Activated CD4-positive, alpha-beta T cell treated with anti-CD3 and anti-CD28 coated beads, Interleukin-2, amount 50 U/mL, for 4 hours (primary cell): ENCODE measurements at regions not wholly inside any gene's neighbourhood (a gene's known extent, or its start where the extent isn't known, plus 50 kb on each side); places are given as distances from the start of the nearest gene placed in this dataset.

Experiments
- DNase-seq, 2 experiments: peaks; one replicate each; pipeline ENCODE4 v3.0.0-alpha.2; 2020

- no peak for DNase-seq
Measured at GRCh38 chr9:118532592-118532991, 828.4 kb downstream of the TLR4 start.

GRCh38 chr9:118533101-118533500 is 828.9 kb downstream of the TLR4 start:
- no peak for DNase-seq

GRCh38 chr9:118533850-118534249 is 829.6 kb downstream of the TLR4 start:
- DNase-seq: no peak

DNA sequence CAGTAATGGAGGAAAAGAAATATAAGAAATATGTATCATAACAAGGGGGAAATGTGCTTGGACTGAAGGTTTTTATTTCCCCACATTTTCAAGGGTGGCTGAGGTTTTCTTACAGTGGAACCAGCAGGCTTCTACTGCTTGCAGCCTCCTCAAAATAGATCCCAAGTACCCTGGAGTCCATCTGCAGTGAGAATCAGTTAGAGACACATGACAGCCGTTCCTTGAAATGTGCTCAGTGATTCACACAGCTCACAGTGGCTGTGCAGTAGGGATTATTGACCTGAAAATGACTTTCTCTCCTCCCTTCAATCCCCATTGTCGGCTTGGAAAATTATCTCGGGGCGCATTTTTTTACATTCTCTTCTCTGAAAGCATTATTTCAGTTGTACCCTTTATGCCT is 832.0 kb downstream of the TLR4 start:
- DNase-seq: no peak

DNA sequence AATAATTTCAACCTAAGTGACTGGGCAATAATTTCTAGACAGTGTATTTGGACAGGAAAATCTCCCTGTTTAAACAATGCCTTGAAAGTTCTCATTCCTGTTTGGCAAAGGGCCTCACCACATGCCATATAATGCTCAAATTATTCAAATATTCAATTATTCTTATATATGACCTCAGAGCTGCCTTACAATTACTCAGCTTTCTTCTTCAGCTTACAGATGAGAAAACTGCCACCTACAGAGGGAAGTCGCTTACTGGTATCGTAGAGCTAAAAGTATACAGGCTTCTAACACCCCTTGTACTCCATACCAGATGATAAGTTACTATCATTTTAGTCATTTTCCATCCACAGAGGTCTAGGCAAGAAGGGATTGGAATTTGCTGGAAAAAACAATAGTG is 830.3 kb downstream of the BRINP1 start:
- no peak for DNase-seq

DNA sequence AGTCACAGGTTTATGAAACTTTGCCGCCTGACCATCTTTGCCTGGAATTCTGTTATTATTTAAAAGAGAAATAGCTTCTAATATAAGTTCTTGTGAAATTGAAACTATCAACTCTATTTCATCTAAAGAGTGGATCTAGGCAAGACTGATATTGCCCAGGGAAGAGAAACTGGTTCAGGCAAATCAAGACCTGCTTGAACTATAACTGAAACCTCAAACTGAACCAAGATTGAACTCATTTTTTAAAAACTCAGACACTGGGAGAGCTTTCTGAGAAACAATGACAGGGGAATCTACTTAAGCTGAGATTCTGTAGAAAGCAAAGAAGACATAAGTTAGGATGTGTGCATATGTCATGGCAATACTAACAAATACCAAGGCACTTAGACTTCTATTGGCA is 815.8 kb downstream of the BRINP1 start:
- DNase-seq: no peak

DNA sequence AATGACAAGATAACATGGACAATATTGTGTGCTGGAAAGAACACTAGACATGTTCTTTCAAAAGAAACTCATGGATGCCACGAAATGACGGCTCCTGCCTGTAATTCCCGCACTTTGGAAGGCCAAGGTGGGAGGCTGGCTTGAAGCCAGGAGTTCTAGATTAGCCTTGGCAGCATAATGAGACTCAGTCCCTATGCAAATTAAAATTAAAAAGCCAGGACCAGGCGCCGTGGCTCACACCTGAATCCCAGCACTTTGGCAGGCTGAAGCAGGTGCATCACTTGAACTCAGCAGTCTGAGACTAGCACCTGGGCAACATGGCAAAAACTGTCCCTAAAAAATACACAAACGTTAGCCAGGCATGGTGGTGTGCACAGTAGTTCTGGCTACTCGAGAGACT is 814.2 kb downstream of the BRINP1 start:
- no peak for DNase-seq

GRCh38 chr9:118558026-118558425 is 811.2 kb downstream of the BRINP1 start:
- DNase-seq: no peak

- DNase-seq: no peak
Measured at GRCh38 chr9:118558891-118559290, 810.3 kb downstream of the BRINP1 start.

DNA sequence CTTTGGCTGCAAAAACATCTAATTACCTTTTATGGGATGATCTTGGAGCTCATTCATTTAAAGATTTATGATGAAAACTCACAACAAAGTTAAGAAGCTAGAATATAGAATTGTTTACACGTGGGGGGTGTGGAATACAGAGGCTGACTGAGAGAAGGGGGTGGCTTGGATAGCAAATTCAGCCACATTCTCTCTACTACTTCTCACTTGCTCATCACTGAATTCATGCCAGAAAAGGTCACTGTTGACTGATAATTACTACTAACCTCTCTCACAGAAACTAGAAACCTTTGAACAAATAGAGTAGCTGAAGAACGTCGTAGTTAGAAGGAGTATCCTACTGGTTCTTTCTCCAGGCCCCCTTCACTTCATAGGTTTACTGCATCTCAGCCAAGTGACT is 808.2 kb downstream of the BRINP1 start:
- no peak for DNase-seq

GRCh38 chr9:118563677-118564076 is 805.6 kb downstream of the BRINP1 start:
- DNase-seq: no peak

DNA sequence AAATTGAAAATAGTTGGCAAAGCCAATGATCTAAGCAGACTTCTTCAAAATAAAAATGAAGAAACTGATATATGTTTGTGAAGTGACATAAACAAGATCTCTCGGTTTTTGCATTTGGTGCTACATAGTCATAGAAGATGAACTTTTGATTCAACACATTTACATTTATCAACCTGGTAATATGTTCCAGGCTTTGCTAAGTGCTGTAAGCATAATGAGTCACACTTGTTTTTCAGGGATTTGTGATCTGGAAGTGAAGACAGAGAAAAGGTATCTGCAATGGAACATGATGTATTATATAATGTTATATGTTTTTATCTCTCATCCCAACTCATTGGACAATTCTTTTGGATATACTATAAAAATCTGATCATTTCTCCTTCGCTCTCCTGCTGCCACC is 801.4 kb downstream of the BRINP1 start:
- DNase-seq: no peak

DNA sequence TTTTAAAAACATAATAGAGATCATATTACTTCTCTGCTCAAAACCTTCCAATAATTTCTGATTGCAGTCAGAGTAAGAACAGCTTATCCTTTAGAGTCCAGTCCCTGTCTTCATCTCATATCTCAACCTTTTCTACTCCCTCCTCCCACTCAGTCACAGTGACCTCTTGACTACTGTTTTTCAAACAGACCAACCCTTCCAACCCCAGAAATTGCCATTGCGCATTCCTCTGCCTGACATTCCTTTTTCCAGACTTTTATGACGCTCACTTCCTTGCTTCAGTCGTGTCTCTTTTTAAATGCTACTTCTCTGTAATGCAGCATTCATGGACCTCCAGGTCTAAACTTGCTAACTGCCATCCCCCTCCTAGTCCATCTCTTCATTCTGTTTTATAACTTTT is 800.5 kb downstream of the BRINP1 start:
- DNase-seq: no peak

- no peak for DNase-seq
Measured at GRCh38 chr9:118569148-118569547, 800.1 kb downstream of the BRINP1 start.

DNA sequence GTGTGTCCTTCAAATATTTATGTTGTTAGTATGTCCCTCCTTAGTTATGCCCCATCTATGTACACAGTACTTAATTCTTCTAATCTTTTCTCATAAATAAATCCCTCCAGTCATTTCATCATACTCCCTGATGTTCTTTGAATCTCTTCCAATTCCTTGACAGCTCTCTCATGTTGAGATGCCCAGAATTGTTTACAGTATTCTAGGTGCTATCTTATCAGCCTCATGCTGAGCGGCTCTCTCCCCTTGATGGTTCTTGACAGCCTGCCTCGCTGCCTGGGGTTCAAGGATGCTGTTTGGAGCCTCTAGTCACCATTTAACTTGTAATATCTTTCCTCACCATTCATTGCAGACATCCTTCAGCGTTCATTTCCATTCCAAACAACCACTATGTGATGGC is 799.2 kb downstream of the BRINP1 start:
- no peak for DNase-seq

GRCh38 chr9:118575341-118576070 is 793.7 kb downstream of the BRINP1 start:
- no peak for DNase-seq

DNA sequence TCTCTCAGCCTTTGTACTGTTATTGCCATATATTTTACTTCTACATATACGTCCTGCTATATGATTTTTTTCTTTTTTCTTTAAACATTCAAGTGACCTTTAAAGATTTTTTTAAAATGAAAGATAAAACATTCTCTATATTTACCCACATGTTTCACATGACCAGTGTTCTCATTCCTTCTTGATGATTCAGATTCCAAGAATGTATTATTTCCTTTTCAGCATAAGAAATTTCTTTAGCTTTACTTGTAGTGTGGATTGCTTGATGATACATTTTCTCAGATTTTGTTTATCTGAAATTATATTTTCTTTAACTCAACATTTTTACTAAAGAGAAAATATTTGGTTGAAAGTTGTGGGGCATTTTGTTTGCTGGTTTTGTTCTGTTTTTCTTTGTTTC is 792.1 kb downstream of the BRINP1 start:
- no peak for DNase-seq

DNA sequence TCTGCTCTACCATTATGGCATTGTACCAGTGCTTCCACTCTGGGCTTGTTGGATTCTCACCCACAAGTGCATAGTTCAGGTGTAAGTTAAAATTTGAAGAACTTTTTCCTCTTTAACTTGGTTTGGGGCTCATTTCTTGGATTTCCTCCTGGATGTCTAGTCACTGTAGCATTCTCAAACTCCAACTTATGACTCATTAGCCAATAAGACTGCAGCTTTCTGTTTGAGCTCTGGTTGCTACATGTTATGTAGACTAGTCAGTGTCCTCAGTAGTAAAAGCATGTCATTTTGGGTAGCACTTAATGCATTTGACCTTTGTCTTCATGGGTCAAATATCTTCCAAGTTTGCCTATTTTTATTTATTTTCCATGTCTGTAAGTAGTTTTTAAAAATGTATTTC is 790.8 kb downstream of the BRINP1 start:
- no peak for DNase-seq

- no peak for DNase-seq
Measured at GRCh38 chr9:118583414-118583813, 785.8 kb downstream of the BRINP1 start.

GRCh38 chr9:118586978-118587377 is 782.3 kb downstream of the BRINP1 start:
- DNase-seq: no peak

- DNase-seq: no peak
Measured at GRCh38 chr9:118594428-118594827, 774.8 kb downstream of the BRINP1 start.

- no peak for DNase-seq
Measured at GRCh38 chr9:118595719-118596305, 773.4 kb downstream of the BRINP1 start.

- DNase-seq: no peak
Measured at GRCh38 chr9:118596374-118597015, 772.7 kb downstream of the BRINP1 start.

- no peak for DNase-seq
Measured at GRCh38 chr9:118606668-118607067, 762.6 kb downstream of the BRINP1 start.
